Myocyte (in vitro differentiated cells): ENCODE measurements at regions not wholly inside any gene's neighbourhood (a gene's known extent, or its start where the extent isn't known, plus 50 kb on each side); places are given as distances from the start of the nearest gene placed in this dataset.
A peak's percentile ranks its signal among the peaks of the same experiment; 100 is the strongest.

Experiments used
- DNase-seq: peaks from one replicate; pipeline ENCODE4 v3.0.0-alpha.2; 2012; ENCODE audit warnings: low read depth

GRCh38 chr2:133766164-133766832 is 198.0 kb upstream of the NCKAP5 start:
- DNase-seq = no peak

GRCh38 chr2:133768256-133768655 is 200.0 kb upstream of the NCKAP5 start:
- no peak for DNase-seq

GRCh38 chr2:133768658-133769435 is 200.6 kb upstream of the NCKAP5 start:
- DNase-seq = no peak

- DNase-seq = no peak
These were observed 205.8 kb upstream of the NCKAP5 start for GRCh38 chr2:133773854-133774653.

GRCh38 chr2:133774654-133775015 is 206.4 kb upstream of the NCKAP5 start:
- DNase-seq = no peak

- peak; percentile 17 for DNase-seq
These were observed 208.8 kb upstream of the NCKAP5 start for GRCh38 chr2:133776936-133777573.

GRCh38 chr2:133777574-133777960 is 209.3 kb upstream of the NCKAP5 start:
- peak; percentile 28 for DNase-seq

GRCh38 chr2:133780099-133780996 is 212.1 kb upstream of the NCKAP5 start:
- DNase-seq = peak; percentile 82

- no peak for DNase-seq
These were observed 212.8 kb upstream of the NCKAP5 start for GRCh38 chr2:133780997-133781513.

GRCh38 chr2:133787207-133787606 is 218.9 kb upstream of the NCKAP5 start:
- no peak for DNase-seq

- peak; percentile 43 for DNase-seq
These were observed 219.4 kb upstream of the NCKAP5 start for GRCh38 chr2:133787651-133788050.

- DNase-seq = no peak
These were observed 220.1 kb upstream of the NCKAP5 start for GRCh38 chr2:133788386-133788785.

GRCh38 chr2:133789743-133790142 is 221.5 kb upstream of the NCKAP5 start:
- no peak for DNase-seq

GRCh38 chr2:133790711-133791110 is 222.4 kb upstream of the NCKAP5 start:
- DNase-seq = no peak

- peak; percentile 67 for DNase-seq
These were observed 222.9 kb upstream of the NCKAP5 start for GRCh38 chr2:133791191-133791590.

- no peak for DNase-seq
These were observed 224.0 kb upstream of the NCKAP5 start for GRCh38 chr2:133792223-133792622.

- no peak for DNase-seq
These were observed 225.9 kb upstream of the NCKAP5 start for GRCh38 chr2:133794114-133794513.

GRCh38 chr2:133801946-133802345 is 233.7 kb upstream of the NCKAP5 start:
- peak; percentile 64 for DNase-seq

GRCh38 chr2:133802409-133803039 is 234.3 kb upstream of the NCKAP5 start:
- no peak for DNase-seq

- no peak for DNase-seq
These were observed 238.3 kb upstream of the NCKAP5 start for GRCh38 chr2:133806564-133806963.
